Gastroesophageal sphincter (tissue), 4 donors: ENCODE measurements at regions not wholly inside any gene's neighbourhood (a gene's known extent, or its start where the extent isn't known, plus 50 kb on each side); places are given as distances from the start of the nearest gene placed in this dataset.

ENCODE experiments used
- ATAC-seq: fragments of 150-250 bp; one replicate; pipeline ENCODE4 v1.9.1; 2016; ENCODE audit warnings: mild to moderate bottlenecking, moderate library complexity
- H3K27ac ChIP-seq, 4 donors: fragments of 200-600 bp; sonication (generic) in 3 of 4; 1 replicate in 3 of 4; 2 replicates in 1 of 4; pipeline ENCODE4 v1.5.1; 2016 to 2019
- H3K27me3 ChIP-seq: fragments of 200-600 bp; sonication (generic); one replicate; pipeline ENCODE4 v1.5.1; 2019
- H3K36me3 ChIP-seq, 2 donors: fragments of 200-600 bp; sonication (generic); one replicate each; pipeline ENCODE4 v1.5.1; 2019; ENCODE audit warnings: control low read depth in 1 of 2
- H3K4me1 ChIP-seq, 3 donors: fragments of 200-600 bp; sonication (generic); 1 replicate in 2 of 3; 2 replicates in 1 of 3; pipeline ENCODE4 v1.5.1; 2016 to 2019; ENCODE audit warnings: control low read depth in 2 of 3
- H3K4me3 ChIP-seq, 2 donors: fragments of 200-600 bp; sonication (generic); one replicate each; pipeline ENCODE4 v1.5.1; 2019; ENCODE audit warnings: mild to moderate bottlenecking in 1 of 2, moderate library complexity in 1 of 2
- H3K9me3 ChIP-seq, 3 donors: fragments of 200-600 bp; sonication (generic); one replicate each; pipeline ENCODE4 v1.5.1; 2017 to 2019; ENCODE audit warnings: control low read depth in 2 of 3
- CTCF ChIP-seq, 4 experiments: fragments of 200-600 bp in 2 of 4; fragments of 450-650 bp in 2 of 4; sonication (generic) in 1 of 4; IDR thresholded peaks; one replicate each; pipeline ENCODE4 v1.5.1; 2017 to 2019; ENCODE audit warnings: antibody characterized with exemption in 4 of 4, mild to moderate bottlenecking in 2 of 4, moderate library complexity in 2 of 4
- EP300 ChIP-seq: sonication (generic); formaldehyde crosslinking; IDR thresholded peaks from one replicate; pipeline ENCODE4 v1.6.1; 2017; ENCODE audit warnings: antibody characterized with exemption, mild to moderate bottlenecking
- POLR2A ChIP-seq, 2 donors: fragments of 450-650 bp; IDR thresholded peaks; one replicate each; pipeline ENCODE4 v1.6.1; 2017; ENCODE audit warnings: antibody characterized with exemption in 2 of 2, mild to moderate bottlenecking in 2 of 2, moderate library complexity in 1 of 2
- POLR2AphosphoS5 ChIP-seq: sonication (generic); formaldehyde crosslinking; IDR thresholded peaks from one replicate; pipeline ENCODE4 v1.6.1; 2017; ENCODE audit warnings: antibody characterized with exemption
- WGBS, 2 donors: methylation state at CpG; one replicate each; pipeline ENCODE4 v1.1.5; 2018; ENCODE audit warnings: low coverage in 1 of 2; 5-methylcytosine and 5-hydroxymethylcytosine counted together

DNA sequence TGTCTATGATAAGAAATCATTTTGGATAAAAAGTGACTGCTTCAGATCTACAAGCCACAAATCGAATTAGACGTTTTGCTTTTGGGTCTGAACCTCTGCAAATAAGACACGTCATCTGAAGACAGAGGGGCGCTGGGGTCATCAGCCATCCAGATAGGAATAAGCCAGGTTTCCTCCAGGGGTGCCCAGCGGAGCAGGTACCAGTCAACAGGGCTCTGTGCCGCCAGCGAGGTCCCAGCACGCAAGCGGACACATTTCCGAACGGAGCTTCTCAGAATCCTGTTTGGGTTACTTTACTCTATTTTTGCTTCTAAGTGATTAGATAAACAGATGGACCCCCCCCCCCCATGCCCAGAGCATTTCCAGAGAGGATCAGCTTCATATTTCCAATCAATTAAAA, 873.8 kb downstream of the BRD1 start:
- Histone ChIP-seq H3K4me1 (no peaks in the 10 kb centered on the region), H3K9me3 (peaks cover 0 to 5% (median 0%) of the 10 kb centered on the region in 3 donors), H3K4me3 (no peak overlapping the region), H3K27me3 (peaks cover 48% of the 10 kb centered on the region), H3K36me3 (no peaks in the 10 kb centered on the region), H3K27ac (no peak overlapping the region)
- WGBS, 2 donors: 20 to 50% methylated on average over 1 to 2 of the region's 11 CpGs
- TF ChIP-seq CTCF (IDR thresholded peaks at IDR 0.05) (no peak), POLR2A (IDR thresholded peaks at IDR 0.05) (no peak), EP300 (no peak), POLR2AphosphoS5 (no peak)
- ATAC-seq: no peak

DNA sequence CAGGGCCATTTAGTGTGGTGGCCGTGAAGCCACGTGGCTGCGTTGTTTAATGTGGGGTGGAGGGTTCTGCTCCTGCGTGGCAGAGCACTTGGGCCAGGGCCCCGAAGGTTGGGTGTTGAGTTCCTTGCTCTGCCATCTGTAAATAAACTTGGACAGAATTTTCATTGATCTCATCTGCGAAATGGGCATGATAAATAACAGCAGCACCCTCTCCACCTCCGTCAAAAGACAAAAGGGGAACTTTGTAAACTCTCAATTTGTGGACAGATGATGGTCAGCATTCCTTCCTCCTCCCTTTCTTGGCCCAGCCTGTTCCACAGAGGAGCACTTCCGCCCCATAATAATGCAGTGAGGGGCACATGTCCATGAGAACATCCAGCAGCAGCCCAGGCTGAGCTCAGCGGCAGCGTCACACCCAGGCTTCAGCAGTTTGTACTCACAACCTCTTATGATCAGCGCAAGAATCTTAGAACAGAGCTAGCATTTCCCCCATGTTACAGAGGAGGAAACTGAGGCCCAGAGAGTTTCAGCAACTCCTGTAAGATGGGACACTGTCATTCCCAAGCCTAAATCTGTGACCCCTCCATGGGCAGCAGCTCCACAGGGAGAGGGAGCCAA, 874.5 kb downstream of the BRD1 start:
- peaks cover 48% of the 10 kb centered on the region for H3K27me3 ChIP-seq
- WGBS, 2 donors: 80% methylated on average over 6 of the region's 11 CpGs; no CpG with 5 or more reads in 1 of the 2 donors
- ATAC-seq: no peak

GRCh38 chr22:48952256-48953102, 875.2 kb downstream of the BRD1 start:
- no peak overlapping the region for H3K4me3 ChIP-seq
- TF ChIP-seq CTCF (IDR thresholded peaks at IDR 0.05) (no peak), POLR2AphosphoS5 (no peak), EP300 (no peak), POLR2A (IDR thresholded peaks at IDR 0.05) (no peak)
- no peak for ATAC-seq
- H3K36me3 ChIP-seq: no peaks in the 10 kb centered on the region
- no peak overlapping the region for H3K27ac ChIP-seq
- WGBS, 2 donors: no CpG with 5 or more reads among the region's 19 CpGs
- peaks cover 46% of the 10 kb centered on the region for H3K27me3 ChIP-seq
- H3K9me3 ChIP-seq: peaks cover 0 to 5% (median 0%) of the 10 kb centered on the region in 3 donors
- no peaks in the 10 kb centered on the region for H3K4me1 ChIP-seq

More for the DNA sequence above, 874.5 kb downstream of the BRD1 start:
- Histone ChIP-seq H3K4me3 (no peak overlapping the region), H3K9me3 (peaks cover 0 to 5% (median 0%) of the 10 kb centered on the region in 3 donors), H3K27ac (no peak overlapping the region), H3K36me3 (no peaks in the 10 kb centered on the region), H3K4me1 (no peaks in the 10 kb centered on the region)
- no peak for TF ChIP-seq POLR2A (IDR thresholded peaks at IDR 0.05)

DNA sequence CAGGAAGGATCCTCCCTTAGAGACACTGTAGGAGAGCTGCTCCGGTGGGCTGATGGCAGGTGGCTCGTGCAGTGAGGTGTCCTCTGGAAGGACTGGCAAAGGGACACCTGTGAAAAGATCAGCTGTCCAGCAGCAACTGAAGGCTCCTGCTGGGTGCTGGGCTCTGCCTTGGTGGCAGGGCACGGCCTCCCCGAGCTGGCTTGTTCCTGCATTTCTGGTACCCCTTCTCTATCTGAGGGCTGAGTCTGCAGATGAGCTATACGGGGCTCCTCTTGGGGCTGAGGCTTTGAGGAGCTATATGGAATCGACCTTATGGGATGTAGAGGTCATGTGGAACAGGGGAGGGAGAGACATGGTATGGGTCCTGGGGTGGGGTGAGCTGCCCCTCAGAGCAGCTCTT, 875.8 kb downstream of the BRD1 start:
- Histone ChIP-seq H3K9me3 (peaks cover 0 to 5% (median 0%) of the 10 kb centered on the region in 3 donors), H3K27ac (no peak overlapping the region), H3K4me1 (no peaks in the 10 kb centered on the region), H3K27me3 (peaks cover 43% of the 10 kb centered on the region), H3K36me3 (no peaks in the 10 kb centered on the region), H3K4me3 (no peak overlapping the region)
- no peak for ATAC-seq
- no peak for TF ChIP-seq EP300
- no peak for TF ChIP-seq POLR2A (IDR thresholded peaks at IDR 0.05)
- TF ChIP-seq CTCF (IDR thresholded peaks at IDR 0.05): no peak
- TF ChIP-seq POLR2AphosphoS5: no peak
- WGBS, 2 donors: 78% methylated on average over 2 of the region's 6 CpGs; no CpG with 5 or more reads in 1 of the 2 donors

GRCh38 chr22:48950151-48950915, 877.3 kb downstream of the BRD1 start:
- no peak for ATAC-seq
- no peaks in the 10 kb centered on the region for H3K4me1 ChIP-seq
- H3K36me3 ChIP-seq: no peaks in the 10 kb centered on the region
- no peak overlapping the region for H3K27ac ChIP-seq
- no peak overlapping the region for H3K4me3 ChIP-seq
- WGBS, 2 donors: 23 to 86% methylated on average over 2 to 7 of the region's 27 CpGs
- peaks cover 47% of the 10 kb centered on the region for H3K27me3 ChIP-seq
- H3K9me3 ChIP-seq: peaks cover 0 to 5% (median 0%) of the 10 kb centered on the region in 3 donors
- TF ChIP-seq POLR2A (IDR thresholded peaks at IDR 0.05) (no peak), CTCF (IDR thresholded peaks at IDR 0.05) (no peak), POLR2AphosphoS5 (no peak), EP300 (no peak)
